GM23248 (cell line): ENCODE measurements at regions not wholly inside any gene's neighbourhood (a gene's known extent, or its start where the extent isn't known, plus 50 kb on each side); places are given as distances from the start of the nearest gene placed in this dataset.

Experiments used
- EZH2 ChIP-seq: fragments of 200-600 bp; sonication (generic); IDR thresholded peaks from 2 replicates; pipeline ENCODE4 v1.6.1; 2018; ENCODE audit warnings: antibody characterized with exemption, mild to moderate bottlenecking; ENCODE audit not compliant: insufficient read depth, poor library complexity, severe bottlenecking
- EZH2phosphoT487 ChIP-seq: fragments of 200-600 bp; sonication (generic); IDR thresholded peaks from 2 replicates; pipeline ENCODE4 v1.6.1; 2018; ENCODE audit warnings: antibody characterized with exemption, moderate library complexity, mild to moderate bottlenecking, low read depth; ENCODE audit not compliant: insufficient read depth

- TF ChIP-seq EZH2phosphoT487: no peak
- no peak for TF ChIP-seq EZH2
Observed at GRCh38 chrX:2577844-2578466, 77.2 kb upstream of the DHRSX start.
